ENCODE measurements at regions not wholly inside any gene's neighbourhood (a gene's known extent, or its start where the extent isn't known, plus 50 kb on each side); places are given as distances from the start of the nearest gene placed in this dataset.

DNA sequence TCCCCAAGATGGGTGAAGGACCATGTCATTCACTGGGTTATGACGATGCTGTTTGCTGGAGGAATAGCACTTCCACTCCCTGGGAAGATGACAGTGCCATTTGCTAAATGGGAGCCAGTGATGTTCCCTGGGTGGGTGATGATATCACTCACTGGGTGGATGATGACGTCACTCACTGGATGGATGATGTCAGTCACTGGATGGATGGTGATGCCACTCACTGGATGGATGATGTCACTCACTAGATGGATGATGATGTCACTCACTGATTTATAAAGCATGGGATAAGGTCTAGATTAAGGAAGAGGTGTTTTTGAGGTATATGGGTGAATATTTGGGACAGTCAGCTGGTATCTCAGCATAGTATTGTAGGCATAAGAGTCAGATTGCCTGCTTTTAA lies 457.2 kb downstream of the AJAP1 start:
- no peak for DNase-seq (ENCODE audit: extremely low read depth, low read depth)
- TF ChIP-seq CTCF (IDR thresholded peaks at IDR 0.05; ENCODE audit: low read depth, low read length): no peak

- DNase-seq (ENCODE audit: extremely low read depth, low read depth): no peak
- no peak for TF ChIP-seq CTCF (IDR thresholded peaks at IDR 0.05; ENCODE audit: low read depth, low read length)
Measured at GRCh38 chr1:5110508-5110907, 456.1 kb downstream of the AJAP1 start.

GRCh38 chr1:5109633-5110032 lies 455.2 kb downstream of the AJAP1 start:
- TF ChIP-seq CTCF (IDR thresholded peaks at IDR 0.05; ENCODE audit: low read depth, low read length): no peak
- no peak for DNase-seq (ENCODE audit: extremely low read depth, low read depth)

GRCh38 chr1:5108740-5109139 lies 454.3 kb downstream of the AJAP1 start:
- no peak for TF ChIP-seq CTCF (IDR thresholded peaks at IDR 0.05; ENCODE audit: low read depth, low read length)
- DNase-seq (ENCODE audit: extremely low read depth, low read depth): no peak

DNA sequence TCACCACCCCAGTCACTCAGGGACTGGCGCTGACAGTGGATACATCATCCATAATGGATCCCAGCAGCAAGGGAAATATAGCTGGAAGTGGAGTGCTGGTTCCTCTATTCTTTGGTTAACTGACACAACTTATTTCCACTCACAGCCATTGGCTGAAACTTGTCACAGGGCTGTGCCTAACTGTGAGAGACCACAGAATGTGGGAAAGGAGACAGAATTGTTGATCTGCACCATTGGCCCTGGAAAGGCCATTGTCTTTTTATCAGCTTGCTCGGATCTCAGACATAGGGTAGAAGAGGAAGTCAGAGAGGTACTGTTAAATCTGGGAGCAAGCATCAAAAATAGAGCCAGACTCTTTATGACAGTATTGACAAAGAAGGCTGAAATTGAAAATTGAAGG lies 451.3 kb downstream of the AJAP1 start:
- TF ChIP-seq CTCF (IDR thresholded peaks at IDR 0.05; ENCODE audit: low read depth, low read length): no peak
- DNase-seq (ENCODE audit: extremely low read depth, low read depth): no peak

DNA sequence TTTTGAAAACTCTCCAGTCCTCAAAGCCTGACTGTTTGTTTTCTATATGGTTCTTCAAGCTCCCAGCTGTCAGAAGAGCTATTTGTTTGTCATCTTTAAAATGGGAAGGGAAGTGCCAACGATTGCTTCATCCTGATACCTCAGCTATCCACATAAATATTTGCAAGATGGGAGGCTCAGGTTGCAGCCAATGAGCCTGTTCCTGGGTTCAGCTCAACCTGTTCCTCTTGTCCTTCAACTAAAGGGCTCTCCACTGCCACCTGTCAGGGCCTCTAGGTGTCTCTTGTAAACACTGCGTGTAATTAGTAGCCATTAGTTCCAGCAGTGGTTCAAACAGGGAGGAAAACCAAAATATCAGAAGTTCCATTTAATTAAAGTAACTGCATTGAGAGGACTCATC lies 445.1 kb downstream of the AJAP1 start:
- no peak for TF ChIP-seq CTCF (IDR thresholded peaks at IDR 0.05; ENCODE audit: low read depth, low read length)
- no peak for DNase-seq (ENCODE audit: extremely low read depth, low read depth)

GRCh38 chr1:5098981-5099385 lies 444.6 kb downstream of the AJAP1 start:
- DNase-seq (ENCODE audit: extremely low read depth, low read depth): no peak
- TF ChIP-seq CTCF (IDR thresholded peaks at IDR 0.05; ENCODE audit: low read depth, low read length): no peak

Measured in AG09319 (cell line).